ENCODE measurements at regions not wholly inside any gene's neighbourhood (a gene's known extent, or its start where the extent isn't known, plus 50 kb on each side); places are given as distances from the start of the nearest gene placed in this dataset.
"Not testable (repeated sequence)": the region's sequence is repeated elsewhere in the genome, so short reads cannot be mapped to it uniquely, and the experiment has no call there.

- DNase-seq = no peak
Measured at GRCh38 chr15:87576486-87577176, 679.9 kb downstream of the NTRK3 start.

GRCh38 chr15:87575896-87576473 lies 680.6 kb downstream of the NTRK3 start:
- DNase-seq = no peak

GRCh38 chr15:87573534-87573933 lies 683.0 kb downstream of the NTRK3 start:
- no peak for DNase-seq

GRCh38 chr15:87573039-87573438 lies 683.5 kb downstream of the NTRK3 start:
- no peak for DNase-seq

GRCh38 chr15:87572381-87572910 lies 684.1 kb downstream of the NTRK3 start:
- no peak for DNase-seq

GRCh38 chr15:87570206-87570605 lies 686.3 kb downstream of the NTRK3 start:
- no peak for DNase-seq

- no peak for DNase-seq
Measured at GRCh38 chr15:87569581-87569980, 687.0 kb downstream of the NTRK3 start.

GRCh38 chr15:87567406-87568030 lies 689.0 kb downstream of the NTRK3 start:
- no peak for DNase-seq

- no peak for DNase-seq
Measured at GRCh38 chr15:87566236-87566635, 690.3 kb downstream of the NTRK3 start.

- no peak for DNase-seq
Measured at GRCh38 chr15:87564681-87565080, 691.9 kb downstream of the NTRK3 start.

- no peak for DNase-seq
Measured at GRCh38 chr15:87563869-87564268, 692.7 kb downstream of the NTRK3 start.

GRCh38 chr15:87562203-87562602 lies 694.3 kb downstream of the NTRK3 start:
- DNase-seq = no peak

GRCh38 chr15:87561641-87562040 lies 694.9 kb downstream of the NTRK3 start:
- no peak for DNase-seq

- no peak for DNase-seq
Measured at GRCh38 chr15:87557881-87558280, 698.7 kb downstream of the NTRK3 start.

- no peak for DNase-seq
Measured at GRCh38 chr15:87556886-87557285, 699.7 kb downstream of the NTRK3 start.

GRCh38 chr15:87549860-87550259 lies 706.7 kb downstream of the NTRK3 start:
- DNase-seq = no peak

GRCh38 chr15:87549296-87549695 lies 707.2 kb downstream of the NTRK3 start:
- no peak for DNase-seq

GRCh38 chr15:87548590-87548989 lies 707.9 kb downstream of the NTRK3 start:
- DNase-seq = not testable (repeated sequence)

GRCh38 chr15:87547470-87548181 lies 708.9 kb downstream of the NTRK3 start:
- no peak for DNase-seq

GRCh38 chr15:87538327-87538834 lies 718.2 kb downstream of the NTRK3 start:
- no peak for DNase-seq

- no peak for DNase-seq
Measured at GRCh38 chr15:87537295-87537694, 719.2 kb downstream of the NTRK3 start.

- not testable (repeated sequence) for DNase-seq
Measured at GRCh38 chr15:87533637-87534036, 722.9 kb downstream of the NTRK3 start.

GRCh38 chr15:87528873-87529272 lies 727.7 kb downstream of the NTRK3 start:
- DNase-seq = no peak
